ENCODE measurements at regions not wholly inside any gene's neighbourhood (a gene's known extent, or its start where the extent isn't known, plus 50 kb on each side); places are given as distances from the start of the nearest gene placed in this dataset.

- no peak for ATAC-seq
- Mint-ChIP-seq H3K4me1 (ENCODE audit: low read depth) (no peaks in the 10 kb centered on the region), H3K36me3 (ENCODE audit: low read depth) (no peaks in the 10 kb centered on the region), H3K9me3 (no peaks in the 10 kb centered on the region), H3K4me3 (no peak overlapping the region), H3K27me3 (no peaks in the 10 kb centered on the region), H3K27ac (no peak overlapping the region)
- ChIA-PET POLR2A (no interaction called here), CTCF (no interaction called here)
- no peak for TF ChIP-seq CTCF (IDR thresholded peaks at IDR 0.05)
- intact Hi-C loops (cut with micrococcal nuclease), result no loop called here
- DNase-seq, result no peak
Measured at GRCh38 chr13:60922576-60923231, 492.9 kb downstream of the PCDH20 start.

GRCh38 chr13:60893801-60894200 lies 496.8 kb downstream of the TDRD3 start:
- H3K27me3 Mint-ChIP-seq, result no peaks in the 10 kb centered on the region
- no peak overlapping the region for H3K4me3 Mint-ChIP-seq
- ChIA-PET POLR2A (no interaction called here), CTCF (no interaction called here)
- no peaks in the 10 kb centered on the region for H3K36me3 Mint-ChIP-seq (ENCODE audit: low read depth)
- peaks cover 9% of the 10 kb centered on the region for H3K9me3 Mint-ChIP-seq
- DNase-seq, result no peak
- H3K4me1 Mint-ChIP-seq (ENCODE audit: low read depth), result no peaks in the 10 kb centered on the region
- ATAC-seq, result no peak
- H3K27ac Mint-ChIP-seq, result no peak overlapping the region
- no peak for TF ChIP-seq CTCF (IDR thresholded peaks at IDR 0.05)
- intact Hi-C loops (cut with micrococcal nuclease), result no loop called here

- Mint-ChIP-seq H3K36me3 (ENCODE audit: low read depth) (no peaks in the 10 kb centered on the region), H3K27ac (no peak overlapping the region), H3K4me1 (ENCODE audit: low read depth) (no peaks in the 10 kb centered on the region), H3K9me3 (peaks cover 9% of the 10 kb centered on the region), H3K27me3 (no peaks in the 10 kb centered on the region), H3K4me3 (no peak overlapping the region)
- no peak for DNase-seq
- CTCF ChIA-PET, result no interaction called here
- POLR2A ChIA-PET, result no interaction called here
- no peak for ATAC-seq
- intact Hi-C loops (cut with micrococcal nuclease), result no loop called here
- no peak for TF ChIP-seq CTCF (IDR thresholded peaks at IDR 0.05)
Measured at GRCh38 chr13:60887711-60888110, 490.7 kb downstream of the TDRD3 start.

GRCh38 chr13:60881507-60881906 lies 484.5 kb downstream of the TDRD3 start:
- TF ChIP-seq CTCF (IDR thresholded peaks at IDR 0.05), result no peak
- H3K4me3 Mint-ChIP-seq, result no peak overlapping the region
- H3K27me3 Mint-ChIP-seq, result no peaks in the 10 kb centered on the region
- H3K36me3 Mint-ChIP-seq (ENCODE audit: low read depth), result no peaks in the 10 kb centered on the region
- DNase-seq (no peak), ATAC-seq (no peak)
- CTCF ChIA-PET, result no interaction called here
- POLR2A ChIA-PET, result no interaction called here
- H3K9me3 Mint-ChIP-seq, result peaks cover 2% of the 10 kb centered on the region
- intact Hi-C loops (cut with micrococcal nuclease), result no loop called here
- no peaks in the 10 kb centered on the region for H3K4me1 Mint-ChIP-seq (ENCODE audit: low read depth)
- H3K27ac Mint-ChIP-seq, result no peak overlapping the region

- CTCF ChIA-PET, result no interaction called here
- H3K36me3 Mint-ChIP-seq (ENCODE audit: low read depth), result no peaks in the 10 kb centered on the region
- POLR2A ChIA-PET, result no interaction called here
- DNase-seq (no peak), ATAC-seq (no peak)
- TF ChIP-seq CTCF (IDR thresholded peaks at IDR 0.05), result no peak
- H3K9me3 Mint-ChIP-seq, result peaks cover 3% of the 10 kb centered on the region
- no peak overlapping the region for H3K4me3 Mint-ChIP-seq
- no peak overlapping the region for H3K27ac Mint-ChIP-seq
- intact Hi-C loops (cut with micrococcal nuclease), result no loop called here
- no peaks in the 10 kb centered on the region for H3K4me1 Mint-ChIP-seq (ENCODE audit: low read depth)
- no peaks in the 10 kb centered on the region for H3K27me3 Mint-ChIP-seq
Measured at GRCh38 chr13:60873116-60873515, 476.1 kb downstream of the TDRD3 start.
